ENCODE measurements at regions not wholly inside any gene's neighbourhood (a gene's known extent, or its start where the extent isn't known, plus 50 kb on each side); places are given as distances from the start of the nearest gene placed in this dataset.
"Not testable (repeated sequence)": the region's sequence is repeated elsewhere in the genome, so short reads cannot be mapped to it uniquely, and the experiment has no call there.

DNA sequence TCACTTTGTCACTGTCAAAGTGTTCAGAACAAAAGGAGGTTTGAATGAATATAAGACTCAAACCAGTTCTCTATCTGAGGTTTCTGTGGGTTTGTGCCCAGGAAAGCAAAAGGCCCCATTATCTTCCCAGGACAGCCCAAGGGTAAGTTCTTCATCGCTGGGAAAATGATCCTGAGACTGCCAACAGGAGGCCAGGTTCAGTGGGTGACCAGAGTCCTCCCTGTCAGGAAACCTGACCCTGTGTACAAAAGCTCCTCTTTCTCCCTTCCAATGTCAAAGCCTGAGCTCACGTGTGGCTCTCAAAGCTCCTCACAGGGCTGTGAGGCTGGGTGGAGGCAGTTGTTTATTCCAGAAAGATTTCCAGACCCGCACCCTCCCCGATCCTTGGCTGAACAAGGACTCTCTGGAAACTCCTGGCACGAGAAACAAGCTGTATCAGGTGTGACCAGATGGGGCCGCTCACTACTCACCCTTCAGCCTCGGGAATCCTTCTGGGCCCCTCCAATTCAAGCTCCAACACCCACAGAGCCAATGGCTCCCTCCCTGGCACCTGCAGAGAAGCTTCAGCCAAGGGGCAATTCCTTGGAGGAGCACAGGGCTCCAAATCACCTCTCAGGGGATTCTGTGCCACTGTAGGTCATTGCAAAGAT is 1516.7 kb downstream of the TSPY10 start:
- Mint-ChIP-seq H3K4me3 (no peak overlapping the region), H3K27ac (no peak overlapping the region), H3K9me3 (peaks cover 4 to 16% (median 8%) of the 10 kb centered on the region in 8 donors), H3K27me3 (no peaks in the 10 kb centered on the region), H3K4me1 (no peaks in the 10 kb centered on the region), H3K36me3 (no peaks in the 10 kb centered on the region)
- intact Hi-C loops (cut with micrococcal nuclease): no loop called here
- no peaks in the 10 kb centered on the region for H3K4me1 ChIP-seq (ENCODE audit: insufficient read depth, low read length)
- no peaks in the 10 kb centered on the region for H3K36me3 ChIP-seq (ENCODE audit: insufficient read depth, low read length)
- H3K27ac ChIP-seq (ENCODE audit: low read depth, low read length): no peak overlapping the region
- ChIA-PET POLR2A (ENCODE audit: partially characterized antibody) (no interaction called here), CTCF (ENCODE audit: partially characterized antibody) (no interaction called here)
- no peak for DNase-seq
- peaks cover 0 to 5% of the 10 kb centered on the region in 2 donors for H3K9me3 ChIP-seq (ENCODE audit: control insufficient read depth in 1 of 2, low read length in 2 of 2)
- no peaks in the 10 kb centered on the region for H3K27me3 ChIP-seq (ENCODE audit: insufficient read depth, low read length)
- H3K4me3 ChIP-seq (ENCODE audit: low read length in 2 of 2): no peak overlapping the region

DNA sequence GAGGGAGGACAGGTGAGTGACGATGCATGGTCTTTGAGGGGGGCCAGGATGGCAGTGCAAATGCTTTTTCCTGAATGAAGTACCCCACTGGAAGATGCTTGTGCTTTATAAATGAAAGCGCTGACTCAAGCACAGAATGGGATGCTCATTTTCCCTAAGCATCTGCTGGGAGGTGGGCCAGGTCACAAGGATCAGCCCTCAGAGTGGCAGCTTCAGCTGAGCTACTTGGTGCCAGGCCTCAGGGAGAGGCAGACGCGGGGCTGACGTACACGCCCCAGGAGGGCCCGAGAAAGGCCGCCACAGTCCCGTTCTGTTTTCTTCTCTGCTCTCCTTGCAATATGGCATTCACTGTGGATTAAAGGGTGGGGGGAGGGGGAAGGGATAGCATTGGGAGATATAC is 1535.8 kb downstream of the TSPY10 start:
- DNase-seq: no peak
- no peaks in the 10 kb centered on the region for H3K9me3 ChIP-seq (ENCODE audit: control insufficient read depth in 1 of 2, low read length in 2 of 2)
- H3K36me3 ChIP-seq (ENCODE audit: insufficient read depth, low read length): no peaks in the 10 kb centered on the region
- no peaks in the 10 kb centered on the region for H3K27me3 ChIP-seq (ENCODE audit: insufficient read depth, low read length)
- H3K4me3 ChIP-seq (ENCODE audit: low read length in 2 of 2): no peak overlapping the region
- peaks cover 0 to 2% (median 0%) of the 10 kb centered on the region in 8 donors for H3K9me3 Mint-ChIP-seq
- ChIA-PET CTCF (ENCODE audit: partially characterized antibody) (no interaction called here), POLR2A (ENCODE audit: partially characterized antibody) (no interaction called here)
- intact Hi-C loops (cut with micrococcal nuclease): no loop called here
- H3K27ac ChIP-seq (ENCODE audit: low read depth, low read length): no peak overlapping the region
- H3K36me3 Mint-ChIP-seq: no peaks in the 10 kb centered on the region
- no peaks in the 10 kb centered on the region for H3K4me1 ChIP-seq (ENCODE audit: insufficient read depth, low read length)
- H3K27me3 Mint-ChIP-seq: no peaks in the 10 kb centered on the region
- no peak overlapping the region for H3K4me3 Mint-ChIP-seq
- no peak overlapping the region for H3K27ac Mint-ChIP-seq
- H3K4me1 Mint-ChIP-seq: no peaks in the 10 kb centered on the region

DNA sequence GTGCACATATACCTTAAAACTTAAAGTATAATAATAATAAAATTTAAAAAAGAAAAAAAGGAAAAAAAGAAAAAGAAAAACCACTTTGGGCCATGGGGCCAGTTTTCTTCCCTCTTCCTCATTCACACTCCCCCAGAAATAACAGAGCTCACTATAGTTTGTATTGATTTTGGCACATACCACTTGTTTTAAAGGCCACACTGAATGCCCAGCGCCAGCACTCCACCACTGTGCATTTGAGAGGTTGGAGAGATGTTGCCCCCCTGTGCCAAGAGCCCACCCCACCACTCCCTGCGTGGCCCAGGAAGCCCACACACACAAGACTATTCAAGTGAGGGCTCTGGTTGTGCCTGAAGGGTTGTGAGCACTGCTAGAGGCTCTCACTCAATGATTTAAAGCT is 1536.3 kb downstream of the TSPY10 start:
- H3K27me3 Mint-ChIP-seq: no peaks in the 10 kb centered on the region
- H3K4me3 Mint-ChIP-seq: no peak overlapping the region
- intact Hi-C loops (cut with micrococcal nuclease): no loop called here
- no peak for DNase-seq
- Histone ChIP-seq H3K9me3 (ENCODE audit: control insufficient read depth in 1 of 2, low read length in 2 of 2) (no peaks in the 10 kb centered on the region), H3K27ac (ENCODE audit: low read depth, low read length) (no peak overlapping the region), H3K4me3 (ENCODE audit: low read length in 2 of 2) (no peak overlapping the region), H3K27me3 (ENCODE audit: insufficient read depth, low read length) (no peaks in the 10 kb centered on the region), H3K4me1 (ENCODE audit: insufficient read depth, low read length) (no peaks in the 10 kb centered on the region), H3K36me3 (ENCODE audit: insufficient read depth, low read length) (no peaks in the 10 kb centered on the region)
- POLR2A ChIA-PET (ENCODE audit: partially characterized antibody): no interaction called here
- peaks cover 0 to 2% (median 0%) of the 10 kb centered on the region in 8 donors for H3K9me3 Mint-ChIP-seq
- no peak overlapping the region for H3K27ac Mint-ChIP-seq
- CTCF ChIA-PET (ENCODE audit: partially characterized antibody): no interaction called here
- H3K36me3 Mint-ChIP-seq: no peaks in the 10 kb centered on the region
- H3K4me1 Mint-ChIP-seq: no peaks in the 10 kb centered on the region

DNA sequence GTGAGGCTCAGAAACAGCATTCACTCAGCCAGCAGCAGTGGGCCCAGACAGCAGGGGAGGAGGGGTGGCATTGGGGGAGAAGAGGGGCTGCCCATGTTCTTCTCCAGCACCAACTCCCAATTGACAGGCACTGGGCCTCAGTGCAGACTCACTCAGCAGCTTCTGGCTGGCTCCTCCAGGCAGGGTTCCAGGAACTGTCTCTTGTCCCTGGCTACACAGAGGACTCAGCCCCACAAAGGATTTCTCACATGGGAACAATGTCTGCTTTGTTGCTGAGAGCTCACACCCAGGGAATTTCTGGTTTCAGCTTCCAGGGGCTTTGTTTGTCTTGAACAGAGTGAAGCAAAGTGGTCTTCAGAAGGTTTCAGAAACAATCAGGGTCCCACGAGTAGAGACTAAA is 1536.7 kb downstream of the TSPY10 start:
- DNase-seq: no peak
- intact Hi-C loops (cut with micrococcal nuclease): no loop called here
- H3K9me3 Mint-ChIP-seq: peaks cover 0 to 2% (median 0%) of the 10 kb centered on the region in 8 donors
- CTCF ChIA-PET (ENCODE audit: partially characterized antibody): no interaction called here
- Histone ChIP-seq H3K4me1 (ENCODE audit: insufficient read depth, low read length) (no peaks in the 10 kb centered on the region), H3K27ac (ENCODE audit: low read depth, low read length) (no peak overlapping the region), H3K4me3 (ENCODE audit: low read length in 2 of 2) (no peak overlapping the region), H3K36me3 (ENCODE audit: insufficient read depth, low read length) (no peaks in the 10 kb centered on the region), H3K9me3 (ENCODE audit: control insufficient read depth in 1 of 2, low read length in 2 of 2) (no peaks in the 10 kb centered on the region), H3K27me3 (ENCODE audit: insufficient read depth, low read length) (no peaks in the 10 kb centered on the region)
- H3K36me3 Mint-ChIP-seq: no peaks in the 10 kb centered on the region
- H3K27me3 Mint-ChIP-seq: no peaks in the 10 kb centered on the region
- H3K27ac Mint-ChIP-seq: no peak overlapping the region
- no peaks in the 10 kb centered on the region for H3K4me1 Mint-ChIP-seq
- no peak overlapping the region for H3K4me3 Mint-ChIP-seq
- POLR2A ChIA-PET (ENCODE audit: partially characterized antibody): no interaction called here

DNA sequence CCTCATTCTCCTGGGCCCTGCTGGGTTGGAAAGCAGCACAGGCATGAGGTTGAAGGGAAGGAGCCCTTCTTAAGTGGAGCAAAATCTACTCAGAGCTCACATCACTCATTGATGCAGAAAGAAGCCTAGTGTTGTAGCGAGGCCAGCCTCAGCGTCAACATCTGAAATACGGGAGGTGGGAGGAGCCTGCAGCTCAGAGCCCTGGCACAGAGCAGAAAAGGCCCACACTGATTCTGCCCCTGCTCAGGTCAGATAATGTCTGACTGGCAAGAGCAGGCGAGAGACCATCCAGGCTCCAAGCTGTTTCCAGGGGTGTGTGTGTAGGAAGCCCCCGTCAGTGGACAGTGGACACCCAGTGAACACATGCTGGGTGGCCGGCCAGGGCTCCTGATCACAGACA is 1541.6 kb downstream of the TSPY10 start:
- POLR2A ChIA-PET (ENCODE audit: partially characterized antibody): no interaction called here
- CTCF ChIA-PET (ENCODE audit: partially characterized antibody): no interaction called here
- H3K9me3 Mint-ChIP-seq: no peaks in the 10 kb centered on the region

DNA sequence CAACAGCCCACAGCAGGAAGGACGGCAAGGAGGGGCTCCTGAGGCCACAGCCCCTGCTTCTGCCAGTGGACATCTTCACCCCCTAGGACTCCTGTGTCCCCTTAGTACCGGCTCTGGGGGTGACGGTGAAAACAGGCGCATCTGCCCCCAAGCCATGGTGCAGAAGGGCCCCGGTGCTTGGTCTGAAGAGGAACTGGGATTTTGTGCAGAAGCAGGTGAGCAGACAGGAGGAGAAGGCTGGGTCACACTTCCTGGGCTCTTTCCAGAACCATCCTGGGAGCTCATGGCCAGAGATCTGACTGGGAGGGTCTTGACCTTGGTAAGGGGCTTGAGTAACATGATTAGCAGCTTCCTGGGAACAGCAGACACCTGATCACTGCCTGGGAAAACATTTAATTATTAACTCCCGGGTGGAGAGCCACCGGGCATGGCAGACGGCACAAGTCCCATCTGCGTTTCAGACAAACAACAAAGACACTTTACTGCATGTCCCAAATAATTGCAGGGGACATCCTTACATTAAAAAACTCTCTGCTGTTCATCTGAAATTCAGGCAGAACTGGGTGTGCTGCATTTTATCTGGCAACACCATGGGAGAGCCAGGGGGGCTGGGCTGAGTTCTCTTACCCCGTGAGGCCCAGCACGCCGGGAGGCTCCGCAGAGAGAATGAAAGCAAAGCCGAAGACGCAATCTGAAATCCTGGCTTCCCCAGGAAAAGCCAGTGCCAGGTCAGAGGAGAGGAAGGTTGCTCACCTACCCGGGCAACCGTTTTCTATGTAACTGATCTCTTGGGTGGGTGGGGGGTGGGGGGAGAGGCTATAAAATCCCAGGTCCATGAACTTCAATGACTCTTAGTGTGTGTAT is 1542.8 kb downstream of the TSPY10 start:
- H3K9me3 ChIP-seq (ENCODE audit: control insufficient read depth in 1 of 2, low read length in 2 of 2): no peaks in the 10 kb centered on the region
- no peak overlapping the region for H3K4me3 ChIP-seq (ENCODE audit: low read length in 2 of 2)
- H3K4me1 ChIP-seq (ENCODE audit: insufficient read depth, low read length): no peaks in the 10 kb centered on the region
- DNase-seq: no peak
- intact Hi-C loops (cut with micrococcal nuclease): no loop called here
- CTCF ChIA-PET (ENCODE audit: partially characterized antibody): no interaction called here
- H3K27me3 Mint-ChIP-seq: no peaks in the 10 kb centered on the region
- no peaks in the 10 kb centered on the region for H3K9me3 Mint-ChIP-seq
- H3K4me3 Mint-ChIP-seq: no peak overlapping the region
- no peaks in the 10 kb centered on the region for H3K27me3 ChIP-seq (ENCODE audit: insufficient read depth, low read length)
- no peak overlapping the region for H3K27ac Mint-ChIP-seq
- POLR2A ChIA-PET (ENCODE audit: partially characterized antibody): no interaction called here
- H3K27ac ChIP-seq (ENCODE audit: low read depth, low read length): no peak overlapping the region
- no peaks in the 10 kb centered on the region for H3K4me1 Mint-ChIP-seq
- H3K36me3 Mint-ChIP-seq: no peaks in the 10 kb centered on the region
- H3K36me3 ChIP-seq (ENCODE audit: insufficient read depth, low read length): no peaks in the 10 kb centered on the region

More for the DNA sequence above, 1541.6 kb downstream of the TSPY10 start:
- no peak for DNase-seq
- H3K27ac Mint-ChIP-seq: no peak overlapping the region
- intact Hi-C loops (cut with micrococcal nuclease): no loop called here
- no peaks in the 10 kb centered on the region for H3K9me3 ChIP-seq (ENCODE audit: control insufficient read depth in 1 of 2, low read length in 2 of 2)
- no peaks in the 10 kb centered on the region for H3K27me3 ChIP-seq (ENCODE audit: insufficient read depth, low read length)
- no peak overlapping the region for H3K4me3 ChIP-seq (ENCODE audit: low read length in 2 of 2)
- H3K4me1 ChIP-seq (ENCODE audit: insufficient read depth, low read length): no peaks in the 10 kb centered on the region
- no peaks in the 10 kb centered on the region for H3K36me3 ChIP-seq (ENCODE audit: insufficient read depth, low read length)
- H3K4me3 Mint-ChIP-seq: no peak overlapping the region
- H3K36me3 Mint-ChIP-seq: no peaks in the 10 kb centered on the region
- no peaks in the 10 kb centered on the region for H3K4me1 Mint-ChIP-seq
- H3K27ac ChIP-seq (ENCODE audit: low read depth, low read length): no peak overlapping the region
- no peaks in the 10 kb centered on the region for H3K27me3 Mint-ChIP-seq

DNA sequence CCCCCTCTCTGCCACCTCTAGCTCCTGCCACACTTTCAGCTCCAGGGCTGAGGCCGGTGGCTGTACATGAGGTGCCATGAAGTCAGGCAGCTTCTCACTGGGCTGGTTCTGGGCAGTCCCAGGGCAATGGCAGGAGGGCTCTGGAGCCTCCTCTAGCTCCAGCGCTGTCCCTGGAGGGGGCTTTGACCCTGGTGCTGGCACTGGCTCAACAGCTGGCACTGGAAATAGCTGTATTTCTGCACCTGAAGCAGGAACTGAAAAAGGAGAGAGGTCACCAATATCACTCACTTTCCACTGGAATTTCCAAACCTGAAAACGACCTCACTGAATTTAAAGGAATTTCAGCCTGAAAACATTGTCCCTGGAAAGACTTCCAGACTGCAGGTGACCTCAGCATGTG is 1558.1 kb downstream of the TSPY10 start:
- H3K9me3 Mint-ChIP-seq; intact Hi-C loops (cut with micrococcal nuclease); H3K4me1 Mint-ChIP-seq; H3K9me3 ChIP-seq (ENCODE audit: control insufficient read depth in 1 of 2, low read length in 2 of 2); H3K36me3 Mint-ChIP-seq; H3K27me3 Mint-ChIP-seq; H3K4me1 ChIP-seq (ENCODE audit: insufficient read depth, low read length); H3K27ac ChIP-seq (ENCODE audit: low read depth, low read length); H3K4me3 Mint-ChIP-seq; H3K27me3 ChIP-seq (ENCODE audit: insufficient read depth, low read length); CTCF ChIA-PET (ENCODE audit: partially characterized antibody); POLR2A ChIA-PET (ENCODE audit: partially characterized antibody); H3K36me3 ChIP-seq (ENCODE audit: insufficient read depth, low read length); H3K27ac Mint-ChIP-seq; DNase-seq; H3K4me3 ChIP-seq (ENCODE audit: low read length in 2 of 2): not testable (repeated sequence)
